Pancreas (tissue), 10 donors: ENCODE measurements at regions not wholly inside any gene's neighbourhood (a gene's known extent, or its start where the extent isn't known, plus 50 kb on each side); places are given as distances from the start of the nearest gene placed in this dataset.
A peak's percentile ranks its signal among the peaks of the same experiment; 100 is the strongest.

ENCODE experiments used
- ATAC-seq, 4 donors: fragments of 200-7000 bp; cut with Tn5 transposase; one replicate each; pipeline versions ENCODE4 v1.8.0 to v1.9.1; 2020; ENCODE audit warnings: mild to moderate bottlenecking in 4 of 4, moderate library complexity in 4 of 4
- DNase-seq, 6 donors: peaks; one replicate each; pipeline ENCODE4 v3.0.0-alpha.2; 2020
- FAIRE-seq: peaks from 2 replicates; lab custom pipeline; 2012; peaks lifted over from hg19 to GRCh38; lab: Jason Lieb, UNC
- H3K27ac ChIP-seq, 4 donors: fragments of 200-600 bp; sonication (generic); 1 replicate in 3 of 4; 2 replicates in 1 of 4; pipeline versions ENCODE4 v1.5.0 to v1.8.0; 2020
- H3K27me3 ChIP-seq, 4 donors: fragments of 200-600 bp; one replicate each; pipeline ENCODE4 v1.8.0; 2021
- H3K36me3 ChIP-seq, 3 donors: fragments of 200-600 bp; sonication (generic) in 1 of 3; one replicate each; pipeline versions ENCODE4 v1.5.0 to v1.8.0; 2020 to 2021
- H3K4me1 ChIP-seq, 3 donors: fragments of 200-600 bp; one replicate each; pipeline ENCODE4 v1.8.0; 2021
- H3K4me3 ChIP-seq, 4 donors: fragments of 200-600 bp; sonication (generic) in 2 of 4; one replicate each; pipeline versions ENCODE4 v1.5.0 to v1.8.0; 2020 to 2021
- H3K9me3 ChIP-seq, 4 donors: fragments of 200-600 bp; one replicate each; pipeline ENCODE4 v1.8.0; 2021
- CTCF ChIP-seq, 4 donors: fragments of 200-600 bp; sonication (generic) in 3 of 4; IDR thresholded peaks; one replicate each; pipeline versions ENCODE4 v1.5.0 to v1.8.0; 2021; ENCODE audit warnings: antibody characterized with exemption in 4 of 4
- WGBS, 2 donors: extraction: QIAGEN DNeasy Blood & Tissue Kit; methylation state at CpG; one replicate each; pipeline ENCODE4 v1.1.7; 2013; 5-methylcytosine and 5-hydroxymethylcytosine counted together
- intact Hi-C, 3 donors: fragments of 100-400 bp; cut with DNase I; formaldehyde crosslinking; loops; one replicate each; pipeline versions ENCODE4 v1.11.1 to v1.14.2; 2022
- donor health status: healthy with polysubstance abuse.
- donor health status: DM: no; HTN: no; CAD: no; lungs with moderate emphysema.
- donor health status: DM: no; HTN: no; CAD: no.
- donor health status: control.
- donor health status: control.
- donor health status: Bipolar disorder and iron deficiency.
- donor health status: DM: yes; HTN: yes; CAD: no.
- donor health status: DM: no; HTN: no; CAD: no.
- donor health status: DM: no; HTN: no; CAD: no.
- donor health status: DM: yes; HTN: yes; CAD: no.

- no peak for DNase-seq
- Histone ChIP-seq H3K27me3 (no peaks in the 10 kb centered on the region), H3K27ac (no peak overlapping the region), H3K9me3 (no peaks in the 10 kb centered on the region), H3K4me3 (no peak overlapping the region), H3K4me1 (no peaks in the 10 kb centered on the region), H3K36me3 (no peaks in the 10 kb centered on the region)
- TF ChIP-seq CTCF (IDR thresholded peaks at IDR 0.05) = no peak
- ATAC-seq = no peak
- 56 to 60% methylated on average over 3 of the region's 3 CpGs for WGBS, 2 donors
- intact Hi-C loops = no loop called here
- no peak for FAIRE-seq
These were observed 634.8 kb upstream of the GRM3 start for GRCh38 chr7:86008898-86009297.

- ATAC-seq (no peak), FAIRE-seq (no peak), DNase-seq (no peak)
- Histone ChIP-seq H3K4me1 (no peaks in the 10 kb centered on the region), H3K36me3 (no peaks in the 10 kb centered on the region), H3K27ac (no peak overlapping the region), H3K9me3 (no peaks in the 10 kb centered on the region), H3K4me3 (no peak overlapping the region), H3K27me3 (no peaks in the 10 kb centered on the region)
- WGBS, 2 donors = 86 to 92% methylated on average over 2 of the region's 2 CpGs
- intact Hi-C loops = no loop called here
- TF ChIP-seq CTCF (IDR thresholded peaks at IDR 0.05) = no peak
These were observed 636.8 kb upstream of the GRM3 start for GRCh38 chr7:86006909-86007308.

GRCh38 chr7:86002858-86003257, 640.9 kb upstream of the GRM3 start:
- DNase-seq (peak in 2 of 6 donors; percentile 15 to 30), FAIRE-seq (no peak), ATAC-seq (no peak)
- Histone ChIP-seq H3K4me1 (no peaks in the 10 kb centered on the region), H3K27ac (no peak overlapping the region), H3K9me3 (no peaks in the 10 kb centered on the region), H3K27me3 (no peaks in the 10 kb centered on the region), H3K36me3 (no peaks in the 10 kb centered on the region), H3K4me3 (no peak overlapping the region)
- TF ChIP-seq CTCF (IDR thresholded peaks at IDR 0.05) = no peak
- intact Hi-C loops = no loop called here

- Histone ChIP-seq H3K36me3 (no peaks in the 10 kb centered on the region), H3K4me3 (no peak overlapping the region), H3K27me3 (no peaks in the 10 kb centered on the region), H3K4me1 (no peaks in the 10 kb centered on the region), H3K9me3 (no peaks in the 10 kb centered on the region), H3K27ac (no peak overlapping the region)
- no peak for FAIRE-seq
- DNase-seq = no peak
- TF ChIP-seq CTCF (IDR thresholded peaks at IDR 0.05) = no peak
- no peak for ATAC-seq
- intact Hi-C loops = no loop called here
These were observed 646.2 kb upstream of the GRM3 start for GRCh38 chr7:85997515-85997914.

- Histone ChIP-seq H3K4me3 (no peak overlapping the region), H3K27ac (no peak overlapping the region), H3K4me1 (no peaks in the 10 kb centered on the region), H3K36me3 (no peaks in the 10 kb centered on the region), H3K27me3 (no peaks in the 10 kb centered on the region), H3K9me3 (no peaks in the 10 kb centered on the region)
- TF ChIP-seq CTCF (IDR thresholded peaks at IDR 0.05) = no peak
- WGBS, 2 donors = 65 to 72% methylated on average over 3 of the region's 3 CpGs
- intact Hi-C loops = no loop called here
- no peak for DNase-seq
- ATAC-seq = no peak
- FAIRE-seq = no peak
These were observed 648.6 kb upstream of the GRM3 start for GRCh38 chr7:85995101-85995500.
